ENCODE measurements at regions not wholly inside any gene's neighbourhood (a gene's known extent, or its start where the extent isn't known, plus 50 kb on each side); places are given as distances from the start of the nearest gene placed in this dataset.
A peak's percentile ranks its signal among the peaks of the same experiment; 100 is the strongest.

GRCh38 chr2:216920143-216920876 is 60.4 kb upstream of the TNP1 start:
- DNase-seq: no peak
- Histone ChIP-seq H3K79me2 (ENCODE audit: insufficient read depth) (no peaks in the 10 kb centered on the region), H3K9me3 (no peaks in the 10 kb centered on the region), H3K36me3 (replicated peaks in 1 of 2; ENCODE audit: control insufficient read depth in 1 of 2, insufficient read depth in 2 of 2, low read length in 1 of 2) (no peaks in the 10 kb centered on the region), H3K4me1 (ENCODE audit: control insufficient read depth in 1 of 2, insufficient read depth in 2 of 2, low read depth in 1 of 2, low read length in 1 of 2) (peaks cover 7 to 18% of the 10 kb centered on the region in 2 experiments; a peak in 2 of 4 replicates), H3K4me2 (no peak overlapping the region), H3K4me3 (ENCODE audit: low read depth in 2 of 2, low read length in 1 of 2) (no peak overlapping the region), H3K9me2 (no peaks in the 10 kb centered on the region), H2AFZ (ENCODE audit: low read depth) (no peak overlapping the region), H3F3A (replicated peaks; ENCODE audit: insufficient read depth) (no peaks in the 10 kb centered on the region), H4K20me1 (ENCODE audit: insufficient read depth) (no peaks in the 10 kb centered on the region), H3K27me3 (ENCODE audit: insufficient read depth) (no peaks in the 10 kb centered on the region; the same call in 1 of the 2 replicates), H3K27ac (ENCODE audit: low read depth in 2 of 2, low read length in 1 of 2) (no peak overlapping the region), H3K9ac (no peak overlapping the region)
- 83% methylated on average over 7 of the region's 8 CpGs for WGBS (ENCODE audit: low lambda C conversion rate)
- POLR2A ChIA-PET: no interaction called here
- TF ChIP-seq RCOR1 (IDR thresholded peaks at IDR 0.05; ENCODE audit: low read length) (no peak), CHD2 (IDR thresholded peaks at IDR 0.05; ENCODE audit: low read length, partially characterized antibody) (no peak), RAD21 (IDR thresholded peaks at IDR 0.05; ENCODE audit: low read length) (peak; percentile 16; the same call in 1 of the 2 replicates), FOSL2 (IDR thresholded peaks at IDR 0.05; ENCODE audit: borderline replicate concordance, low read depth) (no peak), FOXM1 (IDR thresholded peaks at IDR 0.05; ENCODE audit: low read depth) (no peak), MXI1 (IDR thresholded peaks at IDR 0.05; ENCODE audit: low read depth, low read length) (no peak)
- TF ChIP-seq, protein P1, sequence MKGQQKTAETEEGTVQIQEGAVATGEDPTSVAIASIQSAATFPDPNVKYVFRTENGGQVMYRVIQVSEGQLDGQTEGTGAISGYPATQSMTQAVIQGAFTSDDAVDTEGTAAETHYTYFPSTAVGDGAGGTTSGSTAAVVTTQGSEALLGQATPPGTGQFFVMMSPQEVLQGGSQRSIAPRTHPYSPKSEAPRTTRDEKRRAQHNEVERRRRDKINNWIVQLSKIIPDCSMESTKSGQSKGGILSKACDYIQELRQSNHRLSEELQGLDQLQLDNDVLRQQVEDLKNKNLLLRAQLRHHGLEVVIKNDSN (IDR thresholded peaks at IDR 0.05; ENCODE audit: borderline replicate concordance, low read depth): no peak
- CTCF ChIA-PET: interaction anchor here (0.6 to 1.9 kb wide), 2 partner anchors 10 to 127 kb away, joined by 3 to 6 read pairs; no protein-coding TSS in a partner anchor

DNA sequence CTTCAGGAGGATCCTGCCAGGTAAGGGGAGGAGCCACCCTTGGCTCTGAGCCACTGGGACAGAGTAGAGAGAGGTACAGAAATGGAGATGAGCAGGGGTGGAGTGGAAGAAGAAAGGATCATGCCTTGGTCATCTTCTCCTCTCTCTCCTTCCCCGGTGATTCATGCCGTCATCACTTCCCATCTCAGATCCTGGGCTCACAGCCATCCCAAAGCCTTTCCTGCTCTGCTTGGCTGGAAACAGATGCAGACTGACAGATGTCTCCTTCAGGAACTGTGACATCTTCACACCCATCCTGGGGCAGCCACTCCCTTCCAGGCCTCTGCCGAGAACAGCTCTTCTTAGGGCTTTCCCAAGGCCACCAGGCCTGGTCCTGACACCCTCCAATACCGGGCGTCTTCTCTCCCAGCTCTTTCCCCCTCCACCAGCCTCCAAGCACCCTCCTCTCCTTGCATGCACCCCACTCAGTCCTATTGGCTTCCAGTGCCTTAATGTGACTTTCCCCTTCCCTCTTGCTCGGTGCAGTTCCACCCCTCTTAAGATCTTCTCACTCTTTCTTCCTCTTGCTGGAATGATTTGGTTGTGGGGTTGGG is 58.3 kb upstream of the TNP1 start:
- TF ChIP-seq, protein P2, sequence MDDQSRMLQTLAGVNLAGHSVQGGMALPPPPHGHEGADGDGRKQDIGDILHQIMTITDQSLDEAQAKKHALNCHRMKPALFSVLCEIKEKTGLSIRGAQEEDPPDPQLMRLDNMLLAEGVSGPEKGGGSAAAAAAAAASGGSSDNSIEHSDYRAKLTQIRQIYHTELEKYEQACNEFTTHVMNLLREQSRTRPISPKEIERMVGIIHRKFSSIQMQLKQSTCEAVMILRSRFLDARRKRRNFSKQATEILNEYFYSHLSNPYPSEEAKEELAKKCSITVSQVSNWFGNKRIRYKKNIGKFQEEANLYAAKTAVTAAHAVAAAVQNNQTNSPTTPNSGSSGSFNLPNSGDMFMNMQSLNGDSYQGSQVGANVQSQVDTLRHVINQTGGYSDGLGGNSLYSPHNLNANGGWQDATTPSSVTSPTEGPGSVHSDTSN (IDR thresholded peaks at IDR 0.05): peak; percentile 97
- no peak for TF ChIP-seq RCOR1 (IDR thresholded peaks at IDR 0.05; ENCODE audit: low read length)
- TF ChIP-seq FOXJ3 (CRISPR knock-in tag; IDR thresholded peaks at IDR 0.05): no peak
- peak in 1 of 2 experiments; percentile 46; a peak in 1 of 4 replicates for TF ChIP-seq EP300 (IDR thresholded peaks at IDR 0.05; ENCODE audit: borderline replicate concordance in 1 of 2, low read depth in 1 of 2, low read length in 1 of 2)
- peak; percentile 90 for TF ChIP-seq FOSL2 (IDR thresholded peaks at IDR 0.05; ENCODE audit: borderline replicate concordance, low read depth)
- no peak for TF ChIP-seq ELF1 (IDR thresholded peaks at IDR 0.05)
- TF ChIP-seq MAX (IDR thresholded peaks at IDR 0.05; ENCODE audit: low read depth): 0 out of 2 replicates have a peak, but pooled peaks have one; percentile 26
- peak; percentile 90 for TF ChIP-seq NFIC (IDR thresholded peaks at IDR 0.05; ENCODE audit: borderline replicate concordance)
- no peak for TF ChIP-seq CHD2 (IDR thresholded peaks at IDR 0.05; ENCODE audit: low read length, partially characterized antibody)
- TF ChIP-seq YY1 (IDR thresholded peaks at IDR 0.05; ENCODE audit: low read depth): no peak
- peak; percentile 43; the same call in 1 of the 2 replicates for TF ChIP-seq SIN3A (IDR thresholded peaks at IDR 0.05; ENCODE audit: borderline replicate concordance, low read depth, low read length)
- TF ChIP-seq JUND (IDR thresholded peaks at IDR 0.05): peak; percentile 80
- TF ChIP-seq TCF12 (IDR thresholded peaks at IDR 0.05): peak; percentile 83
- TF ChIP-seq POLR2AphosphoS5 (IDR thresholded peaks at IDR 0.05; ENCODE audit: low read depth, low read length): peak; percentile 34; the same call in 1 of the 2 replicates
- Histone ChIP-seq H3K27me3 (ENCODE audit: insufficient read depth) (no peaks in the 10 kb centered on the region), H3K4me2 (peak overlapping the region; percentile 48; the same call in 1 of the 2 replicates), H3K27ac (ENCODE audit: low read depth in 2 of 2, low read length in 1 of 2) (peak overlapping the region in 1 of 2 experiments; percentile 32; a peak in 1 of 4 replicates), H3K9me3 (no peaks in the 10 kb centered on the region), H3K9me2 (no peaks in the 10 kb centered on the region), H3K79me2 (ENCODE audit: insufficient read depth) (no peaks in the 10 kb centered on the region), H3K36me3 (replicated peaks in 1 of 2; ENCODE audit: control insufficient read depth in 1 of 2, insufficient read depth in 2 of 2, low read length in 1 of 2) (no peaks in the 10 kb centered on the region), H3K4me1 (ENCODE audit: control insufficient read depth in 1 of 2, insufficient read depth in 2 of 2, low read depth in 1 of 2, low read length in 1 of 2) (peaks cover 7 to 18% of the 10 kb centered on the region in 2 experiments; a peak in 2 of 4 replicates), H3K4me3 (ENCODE audit: low read depth in 2 of 2, low read length in 1 of 2) (no peak overlapping the region), H3K9ac (no peak overlapping the region), H3F3A (replicated peaks; ENCODE audit: insufficient read depth) (no peaks in the 10 kb centered on the region), H4K20me1 (ENCODE audit: insufficient read depth) (no peaks in the 10 kb centered on the region), H2AFZ (ENCODE audit: low read depth) (no peak overlapping the region)
- POLR2A ChIA-PET: no interaction called here
- CTCF ChIA-PET: no interaction called here
- WGBS (ENCODE audit: low lambda C conversion rate): 48% methylated on average over 6 of the region's 6 CpGs
- DNase-seq: no peak
